VCaP (cell line): ENCODE measurements at regions not wholly inside any gene's neighbourhood (a gene's known extent, or its start where the extent isn't known, plus 50 kb on each side); places are given as distances from the start of the nearest gene placed in this dataset.

Experiments
- H3K27ac ChIP-seq: fragments of 450-650 bp; 2 replicates; pipeline ENCODE4 v1.5.1; 2017
- CTCF ChIP-seq: fragments of 450-650 bp; conservative IDR thresholded peaks from 2 replicates; pipeline ENCODE4 v1.5.1; 2017; ENCODE audit warnings: mild to moderate bottlenecking, moderate library complexity

- H3K27ac ChIP-seq, result no peak overlapping the region
- TF ChIP-seq CTCF, result no peak
These were observed 1537.2 kb downstream of the UQCRFS1 start for GRCh38 chr19:27675771-27676170.

DNA sequence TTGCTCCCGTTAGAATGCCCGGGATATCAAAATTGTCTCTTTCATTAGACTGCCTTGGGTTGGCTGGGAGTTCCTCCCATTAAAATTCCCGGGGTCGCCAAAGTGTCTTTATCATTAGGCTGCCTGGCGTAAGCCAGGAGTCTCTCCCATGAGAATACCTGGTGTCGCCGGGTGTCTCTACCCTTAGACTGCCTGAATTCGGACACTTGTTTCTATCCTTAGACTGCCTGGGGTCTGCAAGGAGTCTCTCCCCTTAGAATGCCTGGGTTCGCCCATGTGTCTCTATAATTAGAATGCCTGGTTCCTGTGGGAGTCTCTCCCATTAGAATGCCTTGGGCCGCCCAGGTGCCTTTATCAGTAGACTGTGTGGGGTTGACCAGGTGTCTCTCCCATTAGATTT lies 1538.2 kb downstream of the UQCRFS1 start:
- TF ChIP-seq CTCF, result no peak

GRCh38 chr19:27673986-27674385 lies 1539.0 kb downstream of the UQCRFS1 start:
- no peak for TF ChIP-seq CTCF
- H3K27ac ChIP-seq, result no peak overlapping the region

More for the DNA sequence above, 1538.2 kb downstream of the UQCRFS1 start:
- no peak overlapping the region for H3K27ac ChIP-seq

- no peak overlapping the region for H3K27ac ChIP-seq
- TF ChIP-seq CTCF, result no peak
These were observed 1540.5 kb downstream of the UQCRFS1 start for GRCh38 chr19:27672309-27673047.

DNA sequence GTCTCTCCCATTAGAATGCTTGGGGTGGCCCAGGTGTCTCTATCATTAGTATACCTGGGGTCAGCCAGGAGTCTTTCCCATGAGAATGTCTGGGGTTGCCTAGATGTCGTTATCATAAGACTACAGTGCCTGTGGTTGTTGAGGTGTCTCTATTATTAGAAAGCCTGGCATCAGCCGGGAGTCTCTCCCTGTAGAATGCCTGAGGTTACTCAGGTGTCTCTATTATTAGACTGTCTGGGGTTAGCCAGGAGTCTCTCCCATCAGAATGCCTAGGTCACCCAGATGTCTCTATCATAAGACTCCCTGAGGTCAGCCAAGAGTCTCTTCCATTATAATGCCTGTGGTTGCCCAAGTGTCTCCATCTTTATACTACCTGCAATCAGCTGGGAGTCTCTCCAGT lies 1541.1 kb downstream of the UQCRFS1 start:
- TF ChIP-seq CTCF, result no peak
- H3K27ac ChIP-seq, result no peak overlapping the region

- H3K27ac ChIP-seq, result no peak overlapping the region
- no peak for TF ChIP-seq CTCF
These were observed 1552.5 kb downstream of the UQCRFS1 start for GRCh38 chr19:27660428-27660827.

DNA sequence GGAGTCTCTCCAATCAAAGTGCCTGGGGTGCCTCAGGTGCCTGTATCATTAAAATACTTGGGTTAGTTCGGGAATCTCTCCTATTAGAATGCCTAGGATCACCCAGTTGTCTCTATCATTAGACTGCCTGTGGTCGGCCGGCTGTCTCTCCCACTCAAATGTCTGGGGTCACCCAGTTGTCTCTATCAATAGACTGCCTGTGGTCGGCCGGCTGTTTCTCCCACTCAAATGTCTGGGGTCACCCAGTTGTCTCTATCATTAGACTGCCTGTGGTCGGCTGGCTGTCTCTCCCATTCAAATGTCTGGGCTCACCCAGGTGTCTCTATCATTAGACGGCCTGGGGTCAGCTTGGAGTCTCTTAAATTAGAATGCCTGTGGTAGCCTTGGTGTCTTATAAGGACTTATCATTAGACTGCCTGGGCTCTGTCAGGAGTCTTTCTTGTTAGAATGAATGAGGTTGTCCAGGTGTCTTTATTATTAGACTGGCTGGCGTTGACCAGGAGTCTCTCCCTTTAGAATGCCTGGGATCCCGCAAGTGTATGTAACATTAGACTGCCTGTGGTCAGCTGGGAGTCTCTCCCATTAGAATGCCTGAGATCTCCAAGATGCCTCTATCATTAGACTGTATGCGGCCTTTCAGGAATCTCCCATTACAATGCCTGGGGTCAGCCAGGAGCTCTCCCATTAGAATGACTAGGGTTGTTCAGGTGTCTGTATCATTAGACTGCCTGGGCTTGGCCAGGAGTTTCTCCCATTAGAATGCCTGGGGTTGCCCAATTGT lies 1555.5 kb downstream of the UQCRFS1 start:
- TF ChIP-seq CTCF, result no peak

More for the DNA sequence above, 1555.5 kb downstream of the UQCRFS1 start:
- H3K27ac ChIP-seq, result no peak overlapping the region
